ENCODE measurements at regions not wholly inside any gene's neighbourhood (a gene's known extent, or its start where the extent isn't known, plus 50 kb on each side); places are given as distances from the start of the nearest gene placed in this dataset.

DNA sequence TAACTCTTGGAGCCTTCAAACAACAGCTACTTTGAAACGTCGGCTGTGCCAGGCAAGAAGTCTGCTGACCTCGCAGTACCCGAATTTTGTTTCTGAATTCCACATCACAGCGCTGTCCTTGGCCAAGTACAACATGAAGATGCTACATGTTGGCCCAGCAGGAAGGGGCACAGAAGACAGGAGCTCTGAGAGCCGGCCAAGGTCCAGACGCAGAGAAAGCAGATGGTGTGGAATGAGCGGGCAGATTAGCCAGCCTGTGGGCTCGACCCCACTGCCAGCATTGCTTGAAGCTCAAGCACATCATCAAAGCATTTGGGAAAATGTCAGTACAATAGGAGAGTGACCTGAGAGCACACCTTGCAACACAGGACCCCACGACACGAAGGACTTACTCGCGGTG lies 64.5 kb downstream of the FZD10 start:
- H3K4me1 Mint-ChIP-seq (ENCODE audit: low read depth, unreplicated experiment) = no peaks in the 10 kb centered on the region
- H3K9me3 Mint-ChIP-seq (ENCODE audit: unreplicated experiment) = peaks cover 19% of the 10 kb centered on the region
- Histone ChIP-seq H3K27me3 (replicated peaks; ENCODE audit: control insufficient read depth, insufficient read depth, low read length) (no peaks in the 10 kb centered on the region), H3K4me3 (ENCODE audit: low read depth, low read length) (no peak overlapping the region), H3K9me3 (peaks cover 8% of the 10 kb centered on the region; the same call in 1 of the 2 replicates), H3K4me1 (no peaks in the 10 kb centered on the region), H3K36me3 (ENCODE audit: control insufficient read depth, insufficient read depth, low read length) (no peaks in the 10 kb centered on the region)
- intact Hi-C loops (cut with micrococcal nuclease; ENCODE audit: unreplicated experiment) = no loop called here
- H3K27me3 Mint-ChIP-seq (ENCODE audit: insufficient read depth, unreplicated experiment) = no peaks in the 10 kb centered on the region
- POLR2A ChIA-PET = no interaction called here
- CTCF ChIA-PET = no interaction called here
- no peak overlapping the region for H3K27ac Mint-ChIP-seq (ENCODE audit: unreplicated experiment)
- no TSS peak for BruUV-seq (replicated peaks)
- TF ChIP-seq, protein P1, sequence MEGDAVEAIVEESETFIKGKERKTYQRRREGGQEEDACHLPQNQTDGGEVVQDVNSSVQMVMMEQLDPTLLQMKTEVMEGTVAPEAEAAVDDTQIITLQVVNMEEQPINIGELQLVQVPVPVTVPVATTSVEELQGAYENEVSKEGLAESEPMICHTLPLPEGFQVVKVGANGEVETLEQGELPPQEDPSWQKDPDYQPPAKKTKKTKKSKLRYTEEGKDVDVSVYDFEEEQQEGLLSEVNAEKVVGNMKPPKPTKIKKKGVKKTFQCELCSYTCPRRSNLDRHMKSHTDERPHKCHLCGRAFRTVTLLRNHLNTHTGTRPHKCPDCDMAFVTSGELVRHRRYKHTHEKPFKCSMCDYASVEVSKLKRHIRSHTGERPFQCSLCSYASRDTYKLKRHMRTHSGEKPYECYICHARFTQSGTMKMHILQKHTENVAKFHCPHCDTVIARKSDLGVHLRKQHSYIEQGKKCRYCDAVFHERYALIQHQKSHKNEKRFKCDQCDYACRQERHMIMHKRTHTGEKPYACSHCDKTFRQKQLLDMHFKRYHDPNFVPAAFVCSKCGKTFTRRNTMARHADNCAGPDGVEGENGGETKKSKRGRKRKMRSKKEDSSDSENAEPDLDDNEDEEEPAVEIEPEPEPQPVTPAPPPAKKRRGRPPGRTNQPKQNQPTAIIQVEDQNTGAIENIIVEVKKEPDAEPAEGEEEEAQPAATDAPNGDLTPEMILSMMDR (IDR thresholded peaks at IDR 0.05; ENCODE audit: insufficient read depth in 1 of 2, low read depth in 1 of 2, low read length in 1 of 2, severe bottlenecking in 1 of 2, unreplicated experiment in 1 of 2) = no peak
- H3K4me3 Mint-ChIP-seq (ENCODE audit: unreplicated experiment) = no peak overlapping the region
- DNase-seq = no peak
- H3K36me3 Mint-ChIP-seq (ENCODE audit: insufficient read depth, unreplicated experiment) = no peaks in the 10 kb centered on the region

DNA sequence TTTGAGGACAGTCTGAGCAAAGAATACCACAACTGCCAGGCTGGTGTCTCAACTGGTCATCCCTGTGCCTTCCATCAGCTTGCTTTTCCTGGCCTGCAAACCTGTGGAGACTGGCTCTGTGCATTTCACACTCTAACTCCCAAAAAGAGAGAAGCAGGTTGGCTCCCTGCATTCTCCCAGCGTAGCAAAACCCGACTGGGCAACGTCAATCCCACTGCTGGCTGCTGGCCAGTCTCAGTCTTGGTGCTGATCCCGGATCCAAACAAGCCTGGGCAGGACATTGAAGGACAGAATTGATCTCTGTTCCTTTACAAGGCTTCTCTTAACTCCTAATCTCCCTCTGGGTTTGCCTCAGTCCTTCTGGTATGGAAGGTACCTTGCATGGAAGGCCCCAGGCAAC lies 65.4 kb downstream of the FZD10 start:
- no peak overlapping the region for H3K4me3 Mint-ChIP-seq (ENCODE audit: unreplicated experiment)
- peaks cover 28% of the 10 kb centered on the region for H3K9me3 Mint-ChIP-seq (ENCODE audit: unreplicated experiment)
- POLR2A ChIA-PET = no interaction called here

DNA sequence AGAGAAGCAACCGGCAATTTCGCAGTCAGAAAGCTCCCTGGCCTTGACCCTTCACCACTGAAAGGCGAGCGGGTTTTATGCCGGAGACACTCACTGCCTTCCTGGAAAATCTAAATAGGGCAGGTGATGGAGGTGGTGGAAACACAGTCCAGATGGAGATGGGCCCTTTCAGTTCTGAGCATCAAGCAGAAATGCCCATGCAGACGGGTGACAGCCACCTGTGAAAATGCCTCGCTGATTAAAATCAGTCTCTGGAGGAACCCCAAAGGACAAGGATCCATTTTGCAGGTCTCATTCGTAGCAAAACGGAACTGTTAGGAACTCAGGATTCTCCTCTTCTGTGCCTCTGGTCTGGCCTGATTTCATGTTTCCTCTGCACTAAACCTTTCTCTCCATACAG lies 74.2 kb downstream of the FZD10 start:
- Mint-ChIP-seq H3K9me3 (ENCODE audit: unreplicated experiment) (peaks cover 21% of the 10 kb centered on the region), H3K27ac (ENCODE audit: unreplicated experiment) (no peak overlapping the region), H3K36me3 (ENCODE audit: insufficient read depth, unreplicated experiment) (no peaks in the 10 kb centered on the region), H3K4me1 (ENCODE audit: low read depth, unreplicated experiment) (no peaks in the 10 kb centered on the region), H3K4me3 (ENCODE audit: unreplicated experiment) (no peak overlapping the region), H3K27me3 (ENCODE audit: insufficient read depth, unreplicated experiment) (peaks cover 3% of the 10 kb centered on the region)
- H3K4me1 ChIP-seq = no peaks in the 10 kb centered on the region
- TF ChIP-seq, protein P1 (IDR thresholded peaks at IDR 0.05; ENCODE audit: insufficient read depth in 1 of 2, low read depth in 1 of 2, low read length in 1 of 2, severe bottlenecking in 1 of 2, unreplicated experiment in 1 of 2) = no peak
- intact Hi-C loops (cut with micrococcal nuclease; ENCODE audit: unreplicated experiment) = no loop called here
- ChIA-PET CTCF (no interaction called here), POLR2A (no interaction called here)
- H3K36me3 ChIP-seq (ENCODE audit: control insufficient read depth, insufficient read depth, low read length) = no peaks in the 10 kb centered on the region
- DNase-seq = no peak
- H3K27me3 ChIP-seq (replicated peaks; ENCODE audit: control insufficient read depth, insufficient read depth, low read length) = no peaks in the 10 kb centered on the region
- no TSS peak for BruUV-seq (replicated peaks)
- H3K9me3 ChIP-seq = no peaks in the 10 kb centered on the region
- no peak overlapping the region for H3K4me3 ChIP-seq (ENCODE audit: low read depth, low read length)

More for the DNA sequence above, 65.4 kb downstream of the FZD10 start:
- no TSS peak for BruUV-seq (replicated peaks)
- Histone ChIP-seq H3K4me1 (no peaks in the 10 kb centered on the region), H3K9me3 (peaks cover 8% of the 10 kb centered on the region; the same call in 1 of the 2 replicates), H3K36me3 (ENCODE audit: control insufficient read depth, insufficient read depth, low read length) (no peaks in the 10 kb centered on the region), H3K4me3 (ENCODE audit: low read depth, low read length) (no peak overlapping the region), H3K27me3 (replicated peaks; ENCODE audit: control insufficient read depth, insufficient read depth, low read length) (no peaks in the 10 kb centered on the region)
- Mint-ChIP-seq H3K27me3 (ENCODE audit: insufficient read depth, unreplicated experiment) (no peaks in the 10 kb centered on the region), H3K4me1 (ENCODE audit: low read depth, unreplicated experiment) (no peaks in the 10 kb centered on the region), H3K27ac (ENCODE audit: unreplicated experiment) (no peak overlapping the region), H3K36me3 (ENCODE audit: insufficient read depth, unreplicated experiment) (no peaks in the 10 kb centered on the region)
- intact Hi-C loops (cut with micrococcal nuclease; ENCODE audit: unreplicated experiment) = no loop called here
- CTCF ChIA-PET = no interaction called here
- TF ChIP-seq, protein P1 (IDR thresholded peaks at IDR 0.05; ENCODE audit: insufficient read depth in 1 of 2, low read depth in 1 of 2, low read length in 1 of 2, severe bottlenecking in 1 of 2, unreplicated experiment in 1 of 2) = no peak
- no peak for DNase-seq

Data from Caco-2 (cell line).